H54 (cell line): ENCODE measurements at regions not wholly inside any gene's neighbourhood (a gene's known extent, or its start where the extent isn't known, plus 50 kb on each side); places are given as distances from the start of the nearest gene placed in this dataset.

ENCODE experiments used
- DNase-seq: peaks from one replicate; pipeline ENCODE4 v3.0.0; 2011; ENCODE audit warnings: low spot score, mixed read lengths; ENCODE audit not compliant: insufficient read length
- FAIRE-seq: peaks from 3 replicates; lab custom pipeline; 2011; peaks lifted over from hg19 to GRCh38; lab: Jason Lieb, UNC
- POLR2A ChIP-seq: IDR thresholded peaks from 2 replicates; pipeline ENCODE4 v1.6.1; 2011; ENCODE audit warnings: low read depth, mild to moderate bottlenecking, low read length

DNA sequence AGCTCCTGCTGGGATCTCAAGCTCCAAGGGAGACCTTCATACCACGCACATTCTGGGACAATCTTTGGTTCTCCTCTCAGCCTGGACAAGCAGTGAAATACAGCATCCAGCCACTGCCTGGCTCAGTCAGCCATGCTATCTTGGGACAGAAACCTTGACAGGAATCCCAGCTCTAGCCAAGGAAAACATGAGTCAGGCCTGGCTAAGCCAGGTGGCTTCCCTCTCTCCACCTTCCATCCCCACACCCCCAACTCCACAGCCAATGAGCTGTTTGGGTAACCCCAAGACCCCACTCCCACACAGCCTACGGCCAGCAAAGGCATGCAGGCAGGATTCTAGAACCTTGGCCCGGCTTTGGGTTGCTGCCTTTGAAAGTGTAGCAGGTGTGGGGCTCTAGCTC is 64.9 kb downstream of the MCFD2 start:
- peak; percentile 67 for FAIRE-seq
- peak; percentile 80 for DNase-seq
- TF ChIP-seq POLR2A, result no peak

GRCh38 chr2:46849721-46850556 is 65.7 kb downstream of the MCFD2 start:
- DNase-seq (no peak), FAIRE-seq (no peak)
- TF ChIP-seq POLR2A, result peak; percentile 6; the same call in 1 of the 2 replicates

DNA sequence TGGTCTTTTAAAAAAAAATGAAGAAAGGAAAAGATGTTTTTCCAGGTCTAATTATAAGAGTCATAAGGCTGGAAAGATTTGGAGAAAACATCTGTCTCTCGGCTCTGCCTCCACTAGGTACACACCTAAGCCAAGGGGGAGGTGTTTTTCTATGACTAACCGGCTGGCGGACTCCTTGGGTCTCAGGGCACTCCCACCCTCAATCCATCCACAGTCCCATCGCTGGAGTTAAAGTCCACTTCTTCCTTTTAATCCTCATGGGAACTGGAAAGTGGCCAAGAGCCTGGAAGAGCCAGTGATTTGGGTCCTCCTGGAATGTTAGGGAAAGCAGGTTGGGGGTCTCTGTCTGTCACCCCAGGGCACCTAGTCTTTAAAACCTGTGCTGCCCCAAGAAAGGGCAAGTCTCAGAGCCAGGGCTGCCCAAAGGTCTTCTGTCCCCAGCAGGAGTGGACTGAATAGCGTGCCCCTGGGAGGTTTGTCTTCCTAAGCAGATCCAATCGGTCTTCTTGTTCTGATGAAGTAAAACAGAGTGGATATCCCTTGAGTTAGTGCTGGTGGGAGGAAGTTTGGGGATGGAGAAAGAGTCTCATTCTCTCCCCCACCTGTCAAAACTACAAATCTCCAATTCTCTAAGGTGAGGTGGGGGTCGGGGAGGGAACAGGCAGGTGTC is 66.4 kb downstream of the MCFD2 start:
- FAIRE-seq, result no peak
- DNase-seq, result no peak

DNA sequence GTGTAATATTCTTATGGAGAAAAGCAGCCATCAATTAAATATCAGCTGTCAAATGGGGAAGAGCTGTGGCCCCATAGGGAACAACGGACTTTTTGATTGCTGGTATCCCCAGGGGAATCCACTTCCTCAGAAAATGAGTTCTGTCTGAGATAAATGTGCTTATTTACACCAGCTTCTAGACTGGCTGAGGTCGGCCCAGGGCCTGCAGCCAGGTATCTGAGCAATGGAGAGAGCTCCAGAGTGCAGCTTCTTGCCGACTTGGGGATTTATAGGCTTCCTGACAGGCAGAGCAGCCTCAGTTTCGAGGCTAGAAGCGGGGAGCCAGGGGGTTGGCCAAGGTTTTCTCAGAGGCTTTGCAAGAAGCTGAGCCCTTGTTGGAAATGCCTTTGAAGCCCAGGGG is 67.2 kb downstream of the MCFD2 start:
- TF ChIP-seq POLR2A, result no peak
- FAIRE-seq, result no peak
- DNase-seq, result no peak

More for the DNA sequence above, 66.4 kb downstream of the MCFD2 start:
- no peak for TF ChIP-seq POLR2A

- no peak for DNase-seq
- FAIRE-seq, result no peak
- no peak for TF ChIP-seq POLR2A
These were observed 67.7 kb downstream of the MCFD2 start for GRCh38 chr2:46847726-46848412.

DNA sequence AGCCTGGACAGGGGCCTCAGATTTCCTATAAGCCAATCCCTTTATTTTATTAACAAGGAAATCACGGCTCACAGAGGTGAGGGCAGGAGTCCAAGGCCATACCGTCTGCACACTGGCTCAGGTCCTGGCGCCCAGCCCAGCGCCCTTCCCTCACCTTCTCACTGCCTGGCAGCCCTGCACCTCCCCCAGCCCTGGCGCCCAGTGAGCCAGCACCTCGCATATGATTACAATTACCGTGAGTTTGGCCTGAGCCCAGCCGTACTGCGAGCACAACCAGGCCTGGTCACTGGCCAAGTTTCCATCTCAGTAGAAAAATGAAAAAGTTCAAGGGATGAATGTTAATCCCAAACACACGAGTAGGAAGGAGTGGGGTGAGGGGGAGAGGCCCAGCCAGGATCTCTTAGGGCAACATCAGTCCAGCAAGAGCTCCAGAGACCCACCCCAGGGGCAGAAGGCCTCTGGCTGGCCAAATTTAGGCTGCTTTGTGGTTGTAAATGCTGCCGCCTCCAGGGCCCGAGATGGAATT is 68.4 kb downstream of the MCFD2 start:
- FAIRE-seq (peak; percentile 33), DNase-seq (peak; percentile 65)
- no peak for TF ChIP-seq POLR2A

- no peak for FAIRE-seq
- no peak for DNase-seq
These were observed 69.1 kb downstream of the MCFD2 start for GRCh38 chr2:46846536-46846935.

GRCh38 chr2:46845542-46846486 is 69.8 kb downstream of the MCFD2 start:
- FAIRE-seq (no peak), DNase-seq (no peak)
- TF ChIP-seq POLR2A, result no peak

More at GRCh38 chr2:46846536-46846935, 69.1 kb downstream of the MCFD2 start:
- TF ChIP-seq POLR2A, result no peak

GRCh38 chr2:46844443-46844842 is 71.2 kb downstream of the MCFD2 start:
- TF ChIP-seq POLR2A, result no peak
- FAIRE-seq, result no peak

DNA sequence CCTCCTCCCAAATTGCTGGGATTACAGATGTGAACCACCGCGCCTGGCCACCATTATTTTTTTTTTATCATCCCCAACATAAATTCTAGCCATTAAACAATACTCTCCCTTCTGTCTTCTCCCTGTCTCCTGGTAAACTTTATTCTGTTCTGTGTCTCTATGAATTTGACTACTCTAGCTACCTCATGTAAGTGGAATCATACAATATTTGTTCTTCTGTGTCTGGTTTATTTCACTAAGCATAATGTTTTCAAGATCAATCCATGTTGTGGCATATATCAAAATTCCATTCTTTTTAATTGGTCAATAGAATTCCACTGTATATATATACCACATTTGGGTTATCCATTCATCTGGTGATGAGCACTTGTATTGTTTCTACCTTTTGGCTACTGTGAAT is 71.6 kb downstream of the MCFD2 start:
- FAIRE-seq (no peak), DNase-seq (no peak)
- no peak for TF ChIP-seq POLR2A

More at GRCh38 chr2:46844443-46844842, 71.2 kb downstream of the MCFD2 start:
- no peak for DNase-seq

GRCh38 chr2:46843316-46843715 is 72.3 kb downstream of the MCFD2 start:
- DNase-seq (no peak), FAIRE-seq (no peak)
- TF ChIP-seq POLR2A, result no peak

GRCh38 chr2:46842876-46843275 is 72.7 kb downstream of the MCFD2 start:
- FAIRE-seq (no peak), DNase-seq (no peak)
- TF ChIP-seq POLR2A, result no peak

DNA sequence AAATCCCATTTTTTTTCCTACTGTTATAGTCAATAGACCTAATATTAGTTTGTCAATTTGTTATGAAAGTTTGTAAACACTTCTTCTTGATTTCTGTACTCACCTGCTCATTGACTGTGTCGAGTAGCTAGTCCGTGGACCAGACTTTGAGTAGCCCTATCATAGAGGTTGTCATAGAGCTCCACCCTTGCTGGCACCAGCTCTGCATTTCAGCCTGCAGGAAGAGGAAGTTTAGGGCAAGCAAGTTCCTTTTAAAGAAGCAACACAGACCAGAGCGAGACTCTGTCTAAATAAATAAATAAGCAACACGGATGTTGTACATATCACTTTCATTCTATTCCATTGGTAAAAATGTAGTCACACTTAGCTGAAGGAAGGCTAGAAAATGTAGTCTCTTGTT is 74.0 kb downstream of the MCFD2 start:
- no peak for FAIRE-seq
- DNase-seq, result no peak
- TF ChIP-seq POLR2A, result no peak
